ENCODE measurements at regions not wholly inside any gene's neighbourhood (a gene's known extent, or its start where the extent isn't known, plus 50 kb on each side); places are given as distances from the start of the nearest gene placed in this dataset.

GRCh38 chrX:30971774-30972603, 82.9 kb upstream of the TAB3 start:
- TF ChIP-seq CTCF (IDR thresholded peaks at IDR 0.05; ENCODE audit: low read length, missing control alignments) = peak; percentile 73
- peak overlapping the region; percentile 37 for H3K4me3 ChIP-seq (replicated peaks; ENCODE audit: low read depth, low read length)
- DNase-seq (ENCODE audit: low read depth) = peak; percentile 55

GRCh38 chrX:30967516-30967915, 78.5 kb upstream of the TAB3 start:
- no peak overlapping the region for H3K4me3 ChIP-seq (replicated peaks; ENCODE audit: low read depth, low read length)
- no peak for TF ChIP-seq CTCF (IDR thresholded peaks at IDR 0.05; ENCODE audit: low read length, missing control alignments)
- no peak for DNase-seq (ENCODE audit: low read depth)

GRCh38 chrX:30965767-30966166, 76.7 kb upstream of the TAB3 start:
- no peak for DNase-seq (ENCODE audit: low read depth)
- no peak overlapping the region for H3K4me3 ChIP-seq (replicated peaks; ENCODE audit: low read depth, low read length)
- no peak for TF ChIP-seq CTCF (IDR thresholded peaks at IDR 0.05; ENCODE audit: low read length, missing control alignments)

GRCh38 chrX:30961387-30962174, 72.5 kb upstream of the TAB3 start:
- H3K4me3 ChIP-seq (replicated peaks; ENCODE audit: low read depth, low read length) = no peak overlapping the region
- no peak for DNase-seq (ENCODE audit: low read depth)
- no peak for TF ChIP-seq CTCF (IDR thresholded peaks at IDR 0.05; ENCODE audit: low read length, missing control alignments)

- DNase-seq (ENCODE audit: low read depth) = peak; percentile 54
- H3K4me3 ChIP-seq (replicated peaks; ENCODE audit: low read depth, low read length) = no peak overlapping the region
- TF ChIP-seq CTCF (IDR thresholded peaks at IDR 0.05; ENCODE audit: low read length, missing control alignments) = no peak
These were observed 68.7 kb upstream of the TAB3 start for GRCh38 chrX:30957753-30958152.

- no peak for DNase-seq (ENCODE audit: low read depth)
- TF ChIP-seq CTCF (IDR thresholded peaks at IDR 0.05; ENCODE audit: low read length, missing control alignments) = no peak
These were observed 66.6 kb upstream of the TAB3 start for GRCh38 chrX:30955687-30956086.

More at GRCh38 chrX:30955687-30956086, 66.6 kb upstream of the TAB3 start:
- no peak overlapping the region for H3K4me3 ChIP-seq (replicated peaks; ENCODE audit: low read depth, low read length)

All from fibroblast of pulmonary artery (primary cell).